H1 (cell line): ENCODE measurements at regions not wholly inside any gene's neighbourhood (a gene's known extent, or its start where the extent isn't known, plus 50 kb on each side); places are given as distances from the start of the nearest gene placed in this dataset.

Source experiments
- HDAC2 ChIP-seq, 2 experiments: fragments of 300-600 bp in 1 of 2; sonication (generic) in 1 of 2; IDR thresholded peaks; 2 replicates each; pipeline ENCODE4 v1.6.1; 2011 to 2012; ENCODE audit warnings: low read depth in 2 of 2, low read length in 2 of 2, mild to moderate bottlenecking in 2 of 2, moderate library complexity in 2 of 2, borderline replicate concordance in 1 of 2, inconsistent platforms in 1 of 2
- SIN3A ChIP-seq, 2 experiments: IDR thresholded peaks in 1 of 2; conservative IDR thresholded peaks in 1 of 2; 2 replicates each; pipeline ENCODE4 v1.6.1; 2011 to 2012; ENCODE audit warnings: low read length in 2 of 2, improper control_type of control experiment in 1 of 2, low read depth in 1 of 2, mild to moderate bottlenecking in 1 of 2
- TAF1 ChIP-seq: IDR thresholded peaks from 2 replicates; pipeline ENCODE4 v1.6.1; 2011; ENCODE audit warnings: mild to moderate bottlenecking, low read depth, low read length

GRCh38 chr22:22748756-22749155, 104.3 kb downstream of the GGTLC2 start (continued):
- TF ChIP-seq HDAC2 (IDR thresholded peaks at IDR 0.05; ENCODE audit: borderline replicate concordance in 1 of 2, low read depth in 2 of 2, low read length in 2 of 2): no peak
- TF ChIP-seq TAF1: no peak
- no peak for TF ChIP-seq SIN3A (conservative IDR thresholded peaks at IDR 0.05 in 1 of 2, IDR thresholded peaks at IDR 0.05 in 1 of 2; ENCODE audit: low read depth in 1 of 2, low read length in 2 of 2)
